Smooth muscle cell (in vitro differentiated cells): ENCODE measurements at regions not wholly inside any gene's neighbourhood (a gene's known extent, or its start where the extent isn't known, plus 50 kb on each side); places are given as distances from the start of the nearest gene placed in this dataset.

Experiments used
- DNase-seq: peaks from one replicate; lab custom pipeline; 2025; ENCODE audit not compliant: unreplicated experiment; lab: John Stamatoyannopoulos, UW
- H2AFZ ChIP-seq: fragments of 200-600 bp; sonication (generic); 2 replicates; pipeline ENCODE4 v1.6.0; 2016; ENCODE audit warnings: antibody characterized with exemption, low read depth, mild to moderate bottlenecking
- H3F3A ChIP-seq: fragments of 200-600 bp; sonication (generic); 2 replicates; pipeline ENCODE4 v1.6.0; 2017; ENCODE audit warnings: antibody characterized with exemption, low read depth
- H3K27ac ChIP-seq: fragments of 200-600 bp; sonication (generic); 2 replicates; pipeline ENCODE4 v1.5.1; 2016; ENCODE audit warnings: low read depth, mild to moderate bottlenecking
- H3K27me3 ChIP-seq: fragments of 200-600 bp; sonication (generic); 2 replicates; pipeline ENCODE4 v1.6.1; 2016; ENCODE audit warnings: low read depth, mild to moderate bottlenecking
- H3K36me3 ChIP-seq: fragments of 200-600 bp; sonication (generic); 2 replicates; pipeline ENCODE4 v1.5.1; 2016; ENCODE audit warnings: low read depth
- H3K4me1 ChIP-seq: fragments of 200-600 bp; sonication (generic); 2 replicates; pipeline ENCODE4 v1.5.1; 2016; ENCODE audit warnings: low read depth
- H3K4me2 ChIP-seq: fragments of 200-600 bp; sonication (generic); 2 replicates; pipeline ENCODE4 v1.6.0; 2016; ENCODE audit warnings: mild to moderate bottlenecking
- H3K4me3 ChIP-seq: fragments of 200-600 bp; sonication (generic); 2 replicates; pipeline ENCODE4 v1.5.1; 2016; ENCODE audit warnings: mild to moderate bottlenecking
- H3K79me2 ChIP-seq: fragments of 200-600 bp; sonication (generic); 2 replicates; pipeline ENCODE4 v1.6.0; 2016; ENCODE audit warnings: low read depth, mild to moderate bottlenecking
- H3K9ac ChIP-seq: fragments of 200-600 bp; sonication (generic); 2 replicates; pipeline ENCODE4 v1.6.0; 2016; ENCODE audit warnings: low read depth
- H3K9me3 ChIP-seq: fragments of 200-600 bp; sonication (generic); replicated peaks from 2 replicates; pipeline ENCODE4 v1.5.1; 2016; ENCODE audit warnings: low read depth
- H4K20me1 ChIP-seq: fragments of 200-600 bp; sonication (generic); 2 replicates; pipeline ENCODE4 v1.6.0; 2016; ENCODE audit warnings: low read depth
- WGBS: methylation state at CpG from one replicate; pipeline ENCODE4 v1.1.7; 2016; ENCODE audit warnings: low lambda C conversion rate; 5-methylcytosine and 5-hydroxymethylcytosine counted together
- TF ChIP-seq, protein P1 (sequence below): fragments of 200-600 bp; sonication (generic); IDR thresholded peaks from 2 replicates; pipeline ENCODE4 v1.5.1; 2017; ENCODE audit warnings: borderline replicate concordance, mild to moderate bottlenecking, antibody characterized with exemption; ENCODE audit not compliant: insufficient read depth, poor library complexity, severe bottlenecking

DNA sequence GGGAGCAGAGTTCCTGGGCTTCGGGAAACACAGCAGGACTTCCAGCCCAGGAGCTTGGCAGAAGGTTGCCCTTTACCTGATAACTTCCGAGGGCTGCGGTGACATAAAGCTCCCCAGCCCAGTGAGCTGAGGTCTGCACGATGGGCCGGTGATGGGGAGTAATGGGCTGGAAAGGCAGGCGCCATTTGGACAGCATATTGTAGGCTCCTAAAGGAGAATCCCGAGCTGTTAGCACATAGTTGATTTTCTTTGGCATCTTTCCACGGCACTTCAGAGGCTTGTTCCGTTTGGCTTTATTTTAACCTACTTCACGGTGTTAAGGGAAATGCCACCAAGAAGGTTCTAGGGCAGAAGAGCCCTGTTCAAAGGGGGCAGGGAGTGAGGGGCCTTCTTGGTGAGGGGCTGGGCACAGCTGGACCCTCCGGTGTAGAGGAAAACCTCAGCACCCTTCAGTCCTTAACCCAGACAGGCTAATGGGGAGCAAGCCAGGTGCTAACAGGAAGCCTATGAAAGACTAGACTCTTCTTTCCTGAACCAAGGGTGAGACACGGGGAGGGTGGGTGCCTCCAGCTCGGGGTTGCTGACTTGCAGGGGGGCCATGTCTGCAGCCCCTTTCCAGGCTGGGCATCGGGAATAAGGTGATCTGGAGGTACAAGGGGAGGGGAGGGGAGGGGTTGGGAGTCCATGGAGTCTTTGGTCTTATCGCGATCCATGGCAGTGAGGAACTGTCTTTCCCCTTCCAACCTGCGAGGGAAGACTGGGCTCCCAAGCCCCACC, 347.7 kb downstream of the GLRX3 start:
- WGBS: 92% methylated on average over 16 of the region's 17 CpGs
- H3K27me3 ChIP-seq: peaks cover 7% of the 10 kb centered on the region
- no peaks in the 10 kb centered on the region for H4K20me1 ChIP-seq
- no peaks in the 10 kb centered on the region for H3K9me3 ChIP-seq
- H3K9ac ChIP-seq: no peak overlapping the region
- H3K4me1 ChIP-seq: no peaks in the 10 kb centered on the region
- no peak for DNase-seq
- no peaks in the 10 kb centered on the region for H3F3A ChIP-seq
- no peak overlapping the region for H3K4me2 ChIP-seq
- TF ChIP-seq, protein P1, sequence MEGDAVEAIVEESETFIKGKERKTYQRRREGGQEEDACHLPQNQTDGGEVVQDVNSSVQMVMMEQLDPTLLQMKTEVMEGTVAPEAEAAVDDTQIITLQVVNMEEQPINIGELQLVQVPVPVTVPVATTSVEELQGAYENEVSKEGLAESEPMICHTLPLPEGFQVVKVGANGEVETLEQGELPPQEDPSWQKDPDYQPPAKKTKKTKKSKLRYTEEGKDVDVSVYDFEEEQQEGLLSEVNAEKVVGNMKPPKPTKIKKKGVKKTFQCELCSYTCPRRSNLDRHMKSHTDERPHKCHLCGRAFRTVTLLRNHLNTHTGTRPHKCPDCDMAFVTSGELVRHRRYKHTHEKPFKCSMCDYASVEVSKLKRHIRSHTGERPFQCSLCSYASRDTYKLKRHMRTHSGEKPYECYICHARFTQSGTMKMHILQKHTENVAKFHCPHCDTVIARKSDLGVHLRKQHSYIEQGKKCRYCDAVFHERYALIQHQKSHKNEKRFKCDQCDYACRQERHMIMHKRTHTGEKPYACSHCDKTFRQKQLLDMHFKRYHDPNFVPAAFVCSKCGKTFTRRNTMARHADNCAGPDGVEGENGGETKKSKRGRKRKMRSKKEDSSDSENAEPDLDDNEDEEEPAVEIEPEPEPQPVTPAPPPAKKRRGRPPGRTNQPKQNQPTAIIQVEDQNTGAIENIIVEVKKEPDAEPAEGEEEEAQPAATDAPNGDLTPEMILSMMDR: no peak
- H3K36me3 ChIP-seq: no peaks in the 10 kb centered on the region
- no peak overlapping the region for H3K4me3 ChIP-seq
- H3K27ac ChIP-seq: no peak overlapping the region
- no peaks in the 10 kb centered on the region for H3K79me2 ChIP-seq
- H2AFZ ChIP-seq: no peak overlapping the region

DNA sequence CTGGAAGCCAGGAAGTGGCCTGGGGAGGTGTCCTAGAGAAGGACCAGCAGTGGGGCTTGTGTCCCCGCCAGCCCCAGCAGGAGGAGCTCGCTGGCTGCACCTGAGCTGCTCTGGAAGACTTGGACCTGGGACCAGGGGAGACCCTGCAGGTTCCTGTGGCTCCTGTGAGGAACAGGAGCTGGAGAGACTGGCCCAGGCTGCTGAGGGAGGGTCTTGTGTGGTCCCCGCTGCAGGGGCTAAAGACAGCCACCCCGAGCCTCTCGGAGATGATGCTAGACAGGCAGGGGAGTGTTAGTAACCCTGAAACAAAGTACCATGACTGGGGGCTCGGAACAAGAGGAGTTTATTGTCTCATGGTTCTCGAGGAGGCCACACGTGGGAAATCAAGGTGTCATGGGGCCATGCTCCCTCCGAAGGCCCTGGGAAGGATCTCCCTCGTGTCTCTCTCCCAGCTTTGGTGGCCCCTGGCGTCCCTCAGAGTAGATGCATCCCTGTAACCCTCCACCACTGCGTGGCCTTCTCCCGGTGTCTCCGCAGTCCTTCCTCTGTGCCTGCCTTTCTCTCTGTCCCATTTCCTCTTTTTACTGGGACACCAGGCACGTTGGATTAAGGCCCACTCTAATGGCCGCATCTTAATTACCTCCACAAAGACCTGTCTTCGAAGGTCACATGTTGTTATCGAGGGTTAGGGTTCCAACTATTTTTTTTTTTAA, 348.4 kb downstream of the GLRX3 start:
- no peak for DNase-seq
- no peaks in the 10 kb centered on the region for H3K79me2 ChIP-seq
- peaks cover 7% of the 10 kb centered on the region for H3K27me3 ChIP-seq
- no peak overlapping the region for H3K27ac ChIP-seq
- no peaks in the 10 kb centered on the region for H3K36me3 ChIP-seq
- H3F3A ChIP-seq: no peaks in the 10 kb centered on the region
- no peaks in the 10 kb centered on the region for H3K9me3 ChIP-seq
- whole genome bisulfite sequencing: 93% methylated on average over 18 of the region's 18 CpGs
- no peak overlapping the region for H3K4me2 ChIP-seq
- H3K4me1 ChIP-seq: no peaks in the 10 kb centered on the region
- no peaks in the 10 kb centered on the region for H4K20me1 ChIP-seq
- no peak overlapping the region for H2AFZ ChIP-seq
- H3K4me3 ChIP-seq: no peak overlapping the region
- TF ChIP-seq, protein P1: no peak
- no peak overlapping the region for H3K9ac ChIP-seq

DNA sequence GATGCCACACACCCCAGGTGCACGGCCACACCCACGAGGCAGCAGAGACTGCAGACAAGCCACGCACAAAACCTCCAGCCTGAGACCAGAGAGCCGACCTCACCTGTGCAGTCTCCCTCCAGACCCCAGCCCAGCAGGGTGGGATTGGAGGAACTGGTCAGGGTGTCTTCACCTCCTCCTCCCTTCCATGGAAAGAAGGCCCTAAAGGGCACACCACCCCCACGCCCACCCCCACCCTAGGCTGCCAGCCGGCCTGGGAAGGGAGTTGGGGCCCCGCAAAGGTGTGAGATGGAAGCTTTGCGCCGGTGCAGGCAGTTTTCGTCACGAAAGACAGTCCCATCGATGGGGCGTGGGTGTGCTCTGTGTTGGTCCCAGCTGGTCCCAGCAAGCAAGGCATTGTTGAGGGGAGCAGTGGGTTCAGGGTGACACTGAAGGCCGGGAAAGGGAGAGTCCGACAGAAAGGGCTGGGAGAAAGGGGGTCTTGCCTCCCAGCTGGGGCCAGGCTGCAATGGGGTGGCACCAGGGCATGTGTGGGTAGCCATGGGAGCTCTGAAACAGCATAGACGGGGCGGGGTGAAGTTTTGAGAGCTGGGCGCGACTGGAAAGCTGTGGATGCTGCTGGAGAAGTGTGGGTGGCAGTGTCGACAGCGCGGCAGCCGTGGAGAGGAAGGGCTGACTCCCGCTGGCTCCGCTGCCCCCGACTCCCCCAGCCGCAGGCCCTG, 349.2 kb downstream of the GLRX3 start:
- Histone ChIP-seq H3K36me3 (no peaks in the 10 kb centered on the region), H3K27ac (no peak overlapping the region), H3K4me3 (no peak overlapping the region), H3K4me1 (no peaks in the 10 kb centered on the region), H3K79me2 (no peaks in the 10 kb centered on the region), H3K9me3 (no peaks in the 10 kb centered on the region), H3F3A (no peaks in the 10 kb centered on the region), H2AFZ (no peak overlapping the region), H4K20me1 (no peaks in the 10 kb centered on the region), H3K4me2 (no peak overlapping the region), H3K9ac (no peak overlapping the region), H3K27me3 (peaks cover 7% of the 10 kb centered on the region)
- whole genome bisulfite sequencing: 88% methylated on average over 20 of the region's 27 CpGs
- TF ChIP-seq, protein P1: no peak
- DNase-seq: no peak
